DOHH2 (cell line): ENCODE measurements at regions not wholly inside any gene's neighbourhood (a gene's known extent, or its start where the extent isn't known, plus 50 kb on each side); places are given as distances from the start of the nearest gene placed in this dataset.

Source experiments
- H3F3A ChIP-seq: fragments of 200-600 bp; sonication (generic), shearing (Covaris generic); 2 replicates; pipeline ENCODE4 v1.6.0; 2016; ENCODE audit warnings: antibody characterized with exemption, mild to moderate bottlenecking; ENCODE audit not compliant: control insufficient read depth, insufficient read depth
- H3K27ac ChIP-seq: fragments of 200-600 bp; sonication (generic); 2 replicates; pipeline ENCODE4 v1.5.1; 2014; ENCODE audit warnings: low read depth, mild to moderate bottlenecking, low read length, moderate library complexity
- H3K27me3 ChIP-seq: fragments of 200-600 bp; sonication (generic); 2 replicates; pipeline ENCODE4 v1.6.1; 2014; ENCODE audit warnings: mild to moderate bottlenecking, low read length, mixed read lengths; ENCODE audit not compliant: control insufficient read depth
- H3K36me3 ChIP-seq: fragments of 200-600 bp; sonication (generic); 2 replicates; pipeline ENCODE4 v1.6.1; 2014; ENCODE audit warnings: mild to moderate bottlenecking, low read length, moderate library complexity, mixed read lengths; ENCODE audit not compliant: control insufficient read depth
- H3K4me1 ChIP-seq: fragments of 200-600 bp; sonication (generic); 2 replicates; pipeline ENCODE4 v1.6.1; 2014; ENCODE audit warnings: mild to moderate bottlenecking, low read length, mixed read lengths; ENCODE audit not compliant: control insufficient read depth
- H3K4me2 ChIP-seq: fragments of 200-600 bp; sonication (generic); 2 replicates; pipeline ENCODE4 v1.6.0; 2014; ENCODE audit warnings: mild to moderate bottlenecking, low read length, moderate library complexity
- H3K4me3 ChIP-seq: fragments of 200-600 bp; sonication (generic); 2 replicates; pipeline ENCODE4 v1.5.1; 2014; ENCODE audit warnings: mild to moderate bottlenecking, low read length, mixed read lengths
- H3K79me2 ChIP-seq: fragments of 200-600 bp; sonication (generic); 2 replicates; pipeline ENCODE4 v1.6.1; 2014; ENCODE audit warnings: mild to moderate bottlenecking, low read length, mixed read lengths; ENCODE audit not compliant: control insufficient read depth
- H3K9me2 ChIP-seq: fragments of 200-600 bp; sonication (generic); replicated peaks from 2 replicates; pipeline ENCODE4 v1.6.1; 2014; ENCODE audit warnings: mild to moderate bottlenecking, low read length, mixed read lengths; ENCODE audit not compliant: control insufficient read depth
- H3K9me3 ChIP-seq: fragments of 200-600 bp; sonication (generic); 2 replicates; pipeline ENCODE4 v1.6.1; 2014; ENCODE audit warnings: antibody characterized with exemption, low read length, mixed read lengths; ENCODE audit not compliant: control insufficient read depth, insufficient read depth
- H4K20me1 ChIP-seq: fragments of 200-600 bp; sonication (generic); 2 replicates; pipeline ENCODE4 v1.6.0; 2014; ENCODE audit warnings: low read depth, mild to moderate bottlenecking, antibody characterized with exemption, low read length, moderate library complexity; ENCODE audit not compliant: control insufficient read depth, insufficient read depth
- CTCF ChIP-seq: fragments of 200-600 bp; sonication (generic); IDR thresholded peaks from one replicate; pipeline ENCODE4 v1.5.1; 2014; ENCODE audit warnings: antibody characterized with exemption, mild to moderate bottlenecking, low read depth, low read length; ENCODE audit not compliant: poor library complexity, severe bottlenecking
- EZH2phosphoT487 ChIP-seq: fragments of 200-600 bp; sonication (generic); IDR thresholded peaks from 2 replicates; pipeline ENCODE4 v1.6.1; 2017; ENCODE audit warnings: borderline replicate concordance, mild to moderate bottlenecking, antibody characterized with exemption, low read length, moderate library complexity, mixed read lengths

GRCh38 chr2:238986491-238987351 is 138.8 kb downstream of the TWIST2 start:
- Histone ChIP-seq H3K36me3 (no peaks in the 10 kb centered on the region), H3K4me2 (no peak overlapping the region), H3K27me3 (no peaks in the 10 kb centered on the region), H3K4me1 (no peaks in the 10 kb centered on the region), H4K20me1 (no peaks in the 10 kb centered on the region), H3K9me3 (no peaks in the 10 kb centered on the region), H3K9me2 (no peaks in the 10 kb centered on the region), H3K27ac (no peak overlapping the region), H3F3A (no peaks in the 10 kb centered on the region), H3K79me2 (no peaks in the 10 kb centered on the region), H3K4me3 (no peak overlapping the region)
- no peak for TF ChIP-seq CTCF
- TF ChIP-seq EZH2phosphoT487, result no peak

GRCh38 chr2:238987352-238987981 is 139.6 kb downstream of the TWIST2 start:
- no peak overlapping the region for H3K27ac ChIP-seq
- H3K79me2 ChIP-seq, result no peaks in the 10 kb centered on the region

GRCh38 chr2:238988105-238988504 is 140.2 kb downstream of the TWIST2 start:
- Histone ChIP-seq H3F3A (no peaks in the 10 kb centered on the region), H3K4me1 (no peaks in the 10 kb centered on the region), H3K4me2 (no peak overlapping the region), H3K79me2 (no peaks in the 10 kb centered on the region), H4K20me1 (no peaks in the 10 kb centered on the region), H3K27me3 (no peaks in the 10 kb centered on the region), H3K36me3 (no peaks in the 10 kb centered on the region), H3K9me2 (no peaks in the 10 kb centered on the region), H3K27ac (no peak overlapping the region), H3K9me3 (no peaks in the 10 kb centered on the region), H3K4me3 (no peak overlapping the region)
- TF ChIP-seq EZH2phosphoT487, result no peak
- no peak for TF ChIP-seq CTCF

More at GRCh38 chr2:238987352-238987981, 139.6 kb downstream of the TWIST2 start:
- H3K9me3 ChIP-seq, result no peaks in the 10 kb centered on the region
- H3K27me3 ChIP-seq, result no peaks in the 10 kb centered on the region
- H4K20me1 ChIP-seq, result no peaks in the 10 kb centered on the region
- TF ChIP-seq CTCF (no peak), EZH2phosphoT487 (no peak)
- H3K4me2 ChIP-seq, result no peak overlapping the region
- no peaks in the 10 kb centered on the region for H3K36me3 ChIP-seq
- H3F3A ChIP-seq, result no peaks in the 10 kb centered on the region
- H3K9me2 ChIP-seq, result no peaks in the 10 kb centered on the region
- H3K4me3 ChIP-seq, result no peak overlapping the region
- H3K4me1 ChIP-seq, result no peaks in the 10 kb centered on the region
